ENCODE measurements at regions not wholly inside any gene's neighbourhood (a gene's known extent, or its start where the extent isn't known, plus 50 kb on each side); places are given as distances from the start of the nearest gene placed in this dataset.

- Histone ChIP-seq H3K4me3 (IDR thresholded peaks at IDR 0.05; ENCODE audit: insufficient read depth, low read depth, low read length) (no peak overlapping the region), H3K36me3 (ENCODE audit: insufficient read depth) (no peaks in the 10 kb centered on the region), H4K20me1 (ENCODE audit: insufficient read depth) (no peaks in the 10 kb centered on the region), H3K79me2 (ENCODE audit: insufficient read depth, low read depth) (no peaks in the 10 kb centered on the region), H2AFZ (ENCODE audit: low read depth) (no peak overlapping the region), H3K4me2 (no peak overlapping the region), H3K4me1 (ENCODE audit: low read depth, poor library complexity, severe bottlenecking) (no peaks in the 10 kb centered on the region), H3K27ac (no peak overlapping the region), H3K27me3 (ENCODE audit: insufficient read depth, low read depth) (peaks cover 27% of the 10 kb centered on the region; the same call in 1 of the 2 replicates), H3K9ac (no peak overlapping the region)
- TF ChIP-seq CTCF (conservative IDR thresholded peaks at IDR 0.05; ENCODE audit: low read depth, low read length) = no peak
These were observed 137.3 kb upstream of the RTL1 start for GRCh38 chr14:101040538-101041442.

- Histone ChIP-seq H2AFZ (ENCODE audit: low read depth) (no peak overlapping the region), H3K27ac (no peak overlapping the region), H3K27me3 (ENCODE audit: insufficient read depth, low read depth) (peaks cover 32% of the 10 kb centered on the region), H3K9ac (no peak overlapping the region), H3K79me2 (ENCODE audit: insufficient read depth, low read depth) (no peaks in the 10 kb centered on the region), H3K4me2 (no peak overlapping the region), H3K4me1 (ENCODE audit: low read depth, poor library complexity, severe bottlenecking) (no peaks in the 10 kb centered on the region), H4K20me1 (ENCODE audit: insufficient read depth) (no peaks in the 10 kb centered on the region), H3K36me3 (ENCODE audit: insufficient read depth) (no peaks in the 10 kb centered on the region), H3K4me3 (IDR thresholded peaks at IDR 0.05; ENCODE audit: insufficient read depth, low read depth, low read length) (no peak overlapping the region)
- no peak for TF ChIP-seq CTCF (conservative IDR thresholded peaks at IDR 0.05; ENCODE audit: low read depth, low read length)
These were observed 140.4 kb upstream of the RTL1 start for GRCh38 chr14:101043891-101044290.

- H2AFZ ChIP-seq (ENCODE audit: low read depth) = no peak overlapping the region
- no peak overlapping the region for H3K4me2 ChIP-seq
- H4K20me1 ChIP-seq (ENCODE audit: insufficient read depth) = no peaks in the 10 kb centered on the region
- no peak overlapping the region for H3K4me3 ChIP-seq (IDR thresholded peaks at IDR 0.05; ENCODE audit: insufficient read depth, low read depth, low read length)
- H3K9ac ChIP-seq = no peak overlapping the region
- H3K4me1 ChIP-seq (ENCODE audit: low read depth, poor library complexity, severe bottlenecking) = no peaks in the 10 kb centered on the region
- TF ChIP-seq CTCF (conservative IDR thresholded peaks at IDR 0.05; ENCODE audit: low read depth, low read length) = no peak
- H3K36me3 ChIP-seq (ENCODE audit: insufficient read depth) = no peaks in the 10 kb centered on the region
- no peak overlapping the region for H3K27ac ChIP-seq
- no peaks in the 10 kb centered on the region for H3K79me2 ChIP-seq (ENCODE audit: insufficient read depth, low read depth)
- H3K27me3 ChIP-seq (ENCODE audit: insufficient read depth, low read depth) = peaks cover 40% of the 10 kb centered on the region
These were observed 141.2 kb upstream of the RTL1 start for GRCh38 chr14:101044741-101045140.

- no peak for TF ChIP-seq CTCF (conservative IDR thresholded peaks at IDR 0.05; ENCODE audit: low read depth, low read length)
- H3K79me2 ChIP-seq (ENCODE audit: insufficient read depth, low read depth) = no peaks in the 10 kb centered on the region
- H2AFZ ChIP-seq (ENCODE audit: low read depth) = no peak overlapping the region
- H3K4me3 ChIP-seq (IDR thresholded peaks at IDR 0.05; ENCODE audit: insufficient read depth, low read depth, low read length) = no peak overlapping the region
- H4K20me1 ChIP-seq (ENCODE audit: insufficient read depth) = no peaks in the 10 kb centered on the region
- no peak overlapping the region for H3K27ac ChIP-seq
- H3K9ac ChIP-seq = no peak overlapping the region
- H3K36me3 ChIP-seq (ENCODE audit: insufficient read depth) = no peaks in the 10 kb centered on the region
- H3K27me3 ChIP-seq (ENCODE audit: insufficient read depth, low read depth) = peaks cover 47% of the 10 kb centered on the region
- H3K4me2 ChIP-seq = no peak overlapping the region
- H3K4me1 ChIP-seq (ENCODE audit: low read depth, poor library complexity, severe bottlenecking) = no peaks in the 10 kb centered on the region
These were observed 142.0 kb upstream of the RTL1 start for GRCh38 chr14:101045511-101045910.
